ENCODE measurements at regions not wholly inside any gene's neighbourhood (a gene's known extent, or its start where the extent isn't known, plus 50 kb on each side); places are given as distances from the start of the nearest gene placed in this dataset.

GRCh38 chrX:82127228-82128123 is 925.6 kb downstream of the SH3BGRL start:
- CTCF ChIA-PET, result no interaction called here
- POLR2A ChIA-PET, result no interaction called here
- H3K4me3 ChIP-seq (ENCODE audit: low read depth, low read length), result no peak overlapping the region
- TF ChIP-seq CTCF (IDR thresholded peaks at IDR 0.05; ENCODE audit: insufficient read depth, low read depth, low read length), result no peak
- no peaks in the 10 kb centered on the region for H3K27me3 ChIP-seq (ENCODE audit: control insufficient read depth, insufficient read depth, low read length)
- no peaks in the 10 kb centered on the region for H3K36me3 ChIP-seq (ENCODE audit: control insufficient read depth, insufficient read depth, low read length)
- no peak for DNase-seq (ENCODE audit: low read depth)

- TF ChIP-seq CTCF (IDR thresholded peaks at IDR 0.05; ENCODE audit: insufficient read depth, low read depth, low read length), result no peak
- DNase-seq (ENCODE audit: low read depth), result no peak
- no peaks in the 10 kb centered on the region for H3K36me3 ChIP-seq (ENCODE audit: control insufficient read depth, insufficient read depth, low read length)
- no peaks in the 10 kb centered on the region for H3K27me3 ChIP-seq (ENCODE audit: control insufficient read depth, insufficient read depth, low read length)
- CTCF ChIA-PET, result no interaction called here
- no peak overlapping the region for H3K4me3 ChIP-seq (ENCODE audit: low read depth, low read length)
- POLR2A ChIA-PET, result no interaction called here
Observed at GRCh38 chrX:82134378-82134777, 932.5 kb downstream of the SH3BGRL start.

- no peak overlapping the region for H3K4me3 ChIP-seq (ENCODE audit: low read depth, low read length)
- POLR2A ChIA-PET, result no interaction called here
- no peaks in the 10 kb centered on the region for H3K27me3 ChIP-seq (ENCODE audit: control insufficient read depth, insufficient read depth, low read length)
- CTCF ChIA-PET, result no interaction called here
- H3K36me3 ChIP-seq (ENCODE audit: control insufficient read depth, insufficient read depth, low read length), result no peaks in the 10 kb centered on the region
- no peak for DNase-seq (ENCODE audit: low read depth)
- no peak for TF ChIP-seq CTCF (IDR thresholded peaks at IDR 0.05; ENCODE audit: insufficient read depth, low read depth, low read length)
Observed at GRCh38 chrX:82141942-82142341, 940.0 kb downstream of the SH3BGRL start.

- TF ChIP-seq CTCF (IDR thresholded peaks at IDR 0.05; ENCODE audit: insufficient read depth, low read depth, low read length), result no peak
- Histone ChIP-seq H3K36me3 (ENCODE audit: control insufficient read depth, insufficient read depth, low read length) (no peaks in the 10 kb centered on the region), H3K4me3 (ENCODE audit: low read depth, low read length) (no peak overlapping the region), H3K27me3 (ENCODE audit: control insufficient read depth, insufficient read depth, low read length) (no peaks in the 10 kb centered on the region)
- DNase-seq (ENCODE audit: low read depth), result no peak
- ChIA-PET POLR2A (no interaction called here), CTCF (no interaction called here)
Observed at GRCh38 chrX:82161195-82161594, 959.3 kb downstream of the SH3BGRL start.

- ChIA-PET CTCF (no interaction called here), POLR2A (no interaction called here)
- Histone ChIP-seq H3K27me3 (ENCODE audit: control insufficient read depth, insufficient read depth, low read length) (no peaks in the 10 kb centered on the region), H3K36me3 (ENCODE audit: control insufficient read depth, insufficient read depth, low read length) (no peaks in the 10 kb centered on the region), H3K4me3 (ENCODE audit: low read depth, low read length) (no peak overlapping the region)
- TF ChIP-seq CTCF (IDR thresholded peaks at IDR 0.05; ENCODE audit: insufficient read depth, low read depth, low read length), result no peak
- DNase-seq (ENCODE audit: low read depth), result no peak
Observed at GRCh38 chrX:82163701-82164100, 961.8 kb downstream of the SH3BGRL start.
